GM19351 (cell line): ENCODE measurements at regions not wholly inside any gene's neighbourhood (a gene's known extent, or its start where the extent isn't known, plus 50 kb on each side); places are given as distances from the start of the nearest gene placed in this dataset.

ENCODE experiments used
- ATAC-seq: cut with Tn5 transposase; IDR thresholded peaks from one replicate; pipeline ENCODE4 v1.9.1; 2021; ENCODE audit warnings: mild to moderate bottlenecking, moderate library complexity; ENCODE audit not compliant: unreplicated experiment

- no peak for ATAC-seq
Observed at GRCh38 chr5:18312016-18312415, 677.8 kb downstream of the TAF11L14 start.

GRCh38 chr5:18314192-18314778 is 680.0 kb downstream of the TAF11L14 start:
- peak; percentile 50 for ATAC-seq

- ATAC-seq, result no peak
Observed at GRCh38 chr5:18321262-18321942, 687.1 kb downstream of the TAF11L14 start.

GRCh38 chr5:18323891-18324290 is 689.6 kb downstream of the TAF11L14 start:
- ATAC-seq, result no peak

DNA sequence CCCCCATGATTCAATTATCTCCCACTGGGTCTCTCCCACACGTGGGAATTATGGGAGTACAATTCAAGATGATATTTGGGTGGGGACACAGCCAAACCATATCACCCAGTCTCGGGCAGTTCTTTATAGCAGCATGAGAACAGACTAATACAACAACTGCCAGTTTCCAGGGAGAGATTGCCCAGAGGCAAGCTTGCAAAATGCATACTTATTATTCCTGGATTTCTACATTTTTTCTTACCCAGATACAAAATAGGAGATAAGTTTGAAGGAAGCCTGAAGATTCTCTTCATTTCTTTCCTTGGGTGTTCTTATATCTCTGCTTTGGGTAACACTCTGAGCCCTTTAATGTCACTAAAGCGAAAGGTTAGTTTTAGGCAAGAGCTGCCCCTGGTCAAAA is 691.2 kb downstream of the TAF11L14 start:
- no peak for ATAC-seq

DNA sequence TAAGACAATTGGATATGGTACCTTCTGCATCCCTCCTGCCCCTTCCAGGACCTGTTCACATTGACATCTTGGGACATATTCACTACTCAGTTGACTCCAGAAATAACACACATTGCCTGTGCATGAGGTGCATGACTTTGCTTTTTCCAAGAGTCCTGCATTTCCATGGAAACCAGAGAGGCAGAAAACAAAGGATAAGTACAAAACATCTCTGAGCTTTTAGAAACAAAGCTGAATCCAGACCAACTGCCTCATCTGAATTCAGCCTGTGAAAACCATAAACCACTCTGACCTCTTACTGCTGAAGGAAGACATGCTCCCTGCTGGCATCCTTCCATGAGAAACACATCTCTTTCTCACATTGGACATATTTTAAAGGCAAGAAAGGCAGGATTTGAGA is 695.1 kb downstream of the TAF11L14 start:
- ATAC-seq, result no peak

- ATAC-seq, result no peak
Observed at GRCh38 chr5:18333841-18334240, 699.6 kb downstream of the TAF11L14 start.

- no peak for ATAC-seq
Observed at GRCh38 chr5:18334949-18335348, 700.7 kb downstream of the TAF11L14 start.

DNA sequence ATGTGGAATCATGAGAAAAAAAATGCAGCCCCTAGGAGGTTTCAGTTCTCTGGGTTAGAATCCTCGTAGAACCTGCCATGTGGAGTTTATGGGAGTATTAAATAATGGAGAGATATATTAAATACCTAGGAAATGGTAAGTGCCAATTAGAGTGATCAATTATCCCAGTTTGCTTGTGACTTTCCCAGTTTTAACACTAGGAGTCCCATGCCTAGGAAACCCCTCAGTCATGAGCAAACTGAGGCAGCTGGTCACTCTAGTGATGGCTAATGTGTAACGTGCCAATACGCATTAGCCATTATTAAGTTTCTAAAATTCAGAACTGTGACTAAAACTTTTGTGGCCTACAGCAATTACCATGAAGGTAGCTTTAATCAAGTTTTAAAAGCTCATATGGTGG is 720.6 kb downstream of the TAF11L14 start:
- no peak for ATAC-seq

- ATAC-seq, result no peak
Observed at GRCh38 chr5:18357486-18357885, 723.2 kb downstream of the TAF11L14 start.

GRCh38 chr5:18366234-18366633 is 732.0 kb downstream of the TAF11L14 start:
- ATAC-seq, result no peak

DNA sequence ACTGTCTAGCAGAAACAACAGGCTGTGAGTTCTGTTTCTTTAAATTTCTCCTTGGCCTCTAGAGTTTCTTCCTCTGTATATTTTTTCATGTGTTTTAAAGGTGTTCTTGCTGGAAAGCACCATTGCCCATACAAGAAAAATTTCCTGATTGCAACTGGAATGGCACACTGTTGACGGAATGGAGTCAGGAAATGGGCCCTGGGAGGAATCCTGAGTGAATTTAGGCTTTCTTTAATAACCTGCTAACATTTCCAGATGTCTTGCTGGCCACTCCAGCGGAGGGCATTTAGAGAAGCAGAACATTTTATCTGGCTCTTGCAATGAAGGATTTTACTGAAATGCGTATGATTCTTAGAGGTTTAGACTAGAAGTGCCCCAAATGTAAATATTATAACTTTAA is 736.3 kb downstream of the TAF11L14 start:
- ATAC-seq, result no peak

GRCh38 chr5:18375641-18376040 is 741.4 kb downstream of the TAF11L14 start:
- ATAC-seq, result no peak

DNA sequence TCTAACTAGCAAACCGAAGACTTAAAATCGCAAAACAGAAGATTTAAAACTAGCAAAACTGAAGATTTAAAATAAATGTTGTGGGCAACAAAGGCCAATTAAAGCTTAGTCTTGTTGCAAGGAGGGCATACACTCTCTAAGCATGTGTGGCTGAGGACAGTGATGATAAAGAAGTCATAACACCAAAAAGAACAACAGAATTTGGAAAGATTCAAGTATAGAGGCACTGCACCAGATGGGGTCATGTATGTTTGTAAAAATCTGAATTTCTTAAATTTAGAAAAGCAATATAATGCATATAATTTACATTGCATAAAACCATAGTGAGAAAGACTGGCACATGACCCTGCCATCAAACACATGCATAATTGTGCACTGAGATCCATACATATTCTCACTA is 743.8 kb downstream of the TAF11L14 start:
- ATAC-seq, result no peak

- ATAC-seq, result no peak
Observed at GRCh38 chr5:18379189-18379588, 744.9 kb downstream of the TAF11L14 start.

DNA sequence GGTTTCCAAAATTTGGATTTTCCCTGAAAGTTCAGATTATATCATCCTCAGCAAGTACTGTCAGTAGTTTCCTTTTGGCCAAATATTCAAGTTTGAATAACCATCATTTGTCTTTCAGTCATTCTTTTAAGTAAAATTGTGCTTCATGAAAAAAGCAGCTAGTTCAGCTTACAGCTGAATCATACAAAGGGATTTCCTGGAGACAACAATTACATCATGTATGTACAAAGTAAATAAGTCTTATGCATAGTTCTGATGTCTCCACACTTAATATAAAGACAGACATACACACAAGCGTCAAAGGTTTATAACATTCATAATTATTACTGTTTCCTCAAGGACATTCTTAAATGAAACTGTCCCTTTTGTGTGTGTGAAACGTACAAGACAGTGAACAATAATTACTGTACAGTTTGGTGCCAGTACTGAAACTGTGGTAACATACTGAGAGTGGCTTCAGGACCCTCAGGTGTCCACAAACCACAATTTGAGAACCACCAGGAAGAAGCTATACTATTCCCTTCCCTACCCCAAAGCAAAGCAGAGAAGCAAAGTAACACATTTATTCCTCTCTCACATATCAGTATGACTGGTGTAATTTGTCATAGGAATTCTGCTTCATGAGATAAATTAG is 746.6 kb downstream of the TAF11L14 start:
- no peak for ATAC-seq

DNA sequence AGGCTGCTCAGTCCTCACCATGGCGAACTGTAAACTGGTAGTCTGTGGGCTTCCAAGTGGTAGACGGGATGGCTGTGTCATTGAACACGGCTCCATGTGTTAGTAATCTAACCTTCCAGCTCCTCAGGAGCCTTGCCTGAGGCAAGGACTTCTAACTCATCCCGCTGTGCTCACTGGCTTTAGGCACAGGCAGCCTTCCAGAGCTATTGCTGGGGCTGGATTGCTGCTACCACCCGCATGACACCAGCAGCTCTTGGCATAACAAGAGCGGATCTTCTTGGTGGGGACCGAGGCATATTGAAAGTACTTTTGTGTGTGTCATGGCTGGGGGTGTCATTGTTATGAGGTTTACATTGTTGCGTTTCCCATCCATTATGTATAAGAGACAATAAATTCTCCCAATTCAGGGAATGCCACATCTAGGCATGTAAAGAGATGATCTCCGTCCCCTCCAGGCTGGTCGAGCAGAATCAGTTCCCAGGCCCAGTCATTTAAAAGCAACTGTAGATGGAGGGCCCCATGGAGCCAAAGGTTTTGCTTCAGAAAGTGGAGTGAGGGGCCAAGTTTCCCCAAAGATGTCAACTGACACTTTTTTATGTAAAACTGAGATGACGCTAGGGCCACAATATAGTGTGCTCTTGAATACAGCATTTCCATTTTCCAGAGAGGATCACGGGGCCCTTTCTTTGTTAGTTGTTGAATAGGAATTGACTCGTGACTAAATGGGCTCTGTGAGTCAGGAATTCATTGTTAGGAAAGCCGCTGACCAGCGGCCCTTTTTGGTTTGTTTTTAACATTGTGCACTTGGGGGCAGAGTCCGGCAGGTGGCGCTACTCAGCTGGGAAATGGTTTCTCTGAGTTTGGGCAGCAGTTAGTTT is 759.5 kb downstream of the TAF11L14 start:
- ATAC-seq, result peak; percentile 82

DNA sequence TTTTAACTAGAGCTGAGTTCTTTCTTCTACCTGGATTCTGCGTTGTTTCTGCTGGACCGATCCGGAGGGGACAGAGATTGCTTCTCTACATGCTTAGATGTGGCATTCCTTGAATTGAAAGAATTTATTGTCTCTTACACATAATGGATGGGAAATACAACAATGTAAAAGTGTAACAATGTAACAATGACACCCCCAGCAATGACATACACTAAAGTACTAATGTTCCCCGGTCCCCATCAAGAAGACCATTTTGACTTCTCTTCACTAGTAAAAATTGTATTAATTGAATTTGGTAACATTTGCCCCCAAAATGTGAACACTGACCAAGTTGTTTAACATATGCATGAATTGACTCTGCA is 760.2 kb downstream of the TAF11L14 start:
- peak; percentile 19 for ATAC-seq

DNA sequence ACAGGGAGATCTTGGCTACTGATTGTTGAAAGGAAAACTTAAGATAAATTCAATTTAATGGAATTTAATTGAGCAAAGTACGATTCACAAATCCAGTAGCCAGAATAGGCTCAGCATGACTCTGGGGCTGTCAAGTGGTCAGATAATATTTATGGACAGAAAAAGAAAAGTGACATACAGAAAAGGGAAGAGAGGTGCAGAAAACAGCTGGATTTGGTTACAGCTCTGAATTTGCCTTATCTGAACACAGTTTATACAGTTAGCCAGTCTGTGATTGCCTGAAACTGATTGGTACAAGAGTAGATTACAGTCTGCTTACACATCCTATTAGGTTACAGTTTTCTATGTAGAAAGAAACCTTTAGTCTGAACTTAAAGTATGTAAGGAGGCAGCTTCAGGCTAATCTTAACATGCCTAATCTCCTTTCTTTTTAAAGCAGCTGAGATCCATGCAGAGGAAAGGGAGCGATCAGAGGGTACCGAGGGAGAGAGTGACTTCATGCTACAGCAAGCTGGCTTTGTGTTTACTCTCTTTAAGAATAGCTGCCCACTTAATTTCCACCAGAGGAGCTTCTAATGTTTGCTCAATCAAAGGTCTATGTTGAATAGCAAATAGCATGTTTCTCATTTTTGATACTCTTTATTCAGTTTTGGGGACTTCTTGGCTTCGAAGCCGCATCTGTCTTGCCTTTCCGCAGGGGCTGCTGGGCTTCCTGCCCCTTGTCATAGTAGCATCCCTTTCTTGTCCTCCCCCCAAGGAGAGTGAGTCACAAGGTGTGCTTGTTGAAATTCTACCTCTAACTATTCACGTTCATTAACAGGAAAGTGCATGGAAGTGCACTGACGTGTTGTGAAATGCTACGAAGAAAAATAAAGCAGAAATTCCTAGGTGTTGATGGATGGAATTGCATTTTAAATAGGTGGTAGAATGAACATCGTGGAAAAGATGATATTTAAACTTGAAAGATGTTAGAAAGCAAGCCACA is 761.2 kb downstream of the TAF11L14 start:
- no peak for ATAC-seq

GRCh38 chr5:18397371-18397770 is 763.1 kb downstream of the TAF11L14 start:
- no peak for ATAC-seq
